Erythroblast (primary cell): ENCODE measurements at regions not wholly inside any gene's neighbourhood (a gene's known extent, or its start where the extent isn't known, plus 50 kb on each side); places are given as distances from the start of the nearest gene placed in this dataset.

Experiments
- GATA1 ChIP-seq: IDR thresholded peaks from 2 replicates; pipeline ENCODE4 v1.6.1; 2011; ENCODE audit warnings: low read depth, mild to moderate bottlenecking, control low read depth, low read length, moderate library complexity
- POLR2A ChIP-seq: IDR thresholded peaks from 2 replicates; pipeline ENCODE4 v1.6.1; 2011; ENCODE audit warnings: mild to moderate bottlenecking, low read length

DNA sequence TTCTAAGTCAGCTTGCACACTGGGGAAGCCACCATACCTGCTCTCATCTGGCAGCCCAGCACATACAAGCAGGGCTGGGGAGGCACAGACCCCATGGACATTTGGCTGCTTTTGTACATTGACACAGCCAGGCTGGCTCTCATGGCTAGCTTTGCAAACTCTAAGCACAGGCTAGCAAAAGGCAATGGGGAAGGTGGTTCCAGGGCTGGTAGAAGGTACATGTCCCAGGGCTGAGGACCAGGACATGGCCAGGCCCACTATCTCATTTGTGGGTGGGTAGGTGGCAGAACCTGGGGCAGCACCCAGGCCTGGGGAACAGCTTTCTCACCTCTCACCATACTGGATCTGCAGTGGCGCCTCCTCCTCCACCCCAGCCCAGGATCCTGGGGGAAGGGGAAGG lies 90.9 kb downstream of the HS1BP3 start:
- TF ChIP-seq POLR2A: no peak
- TF ChIP-seq GATA1: no peak
